NCI-H2227 (cell line): ENCODE measurements at regions not wholly inside any gene's neighbourhood (a gene's known extent, or its start where the extent isn't known, plus 50 kb on each side); places are given as distances from the start of the nearest gene placed in this dataset.
"Not testable (repeated sequence)": the region's sequence is repeated elsewhere in the genome, so short reads cannot be mapped to it uniquely, and the experiment has no call there.

ENCODE experiments used
- DNase-seq: peaks from one replicate; lab custom pipeline; 2025; ENCODE audit not compliant: unreplicated experiment; lab: John Stamatoyannopoulos, UW

DNA sequence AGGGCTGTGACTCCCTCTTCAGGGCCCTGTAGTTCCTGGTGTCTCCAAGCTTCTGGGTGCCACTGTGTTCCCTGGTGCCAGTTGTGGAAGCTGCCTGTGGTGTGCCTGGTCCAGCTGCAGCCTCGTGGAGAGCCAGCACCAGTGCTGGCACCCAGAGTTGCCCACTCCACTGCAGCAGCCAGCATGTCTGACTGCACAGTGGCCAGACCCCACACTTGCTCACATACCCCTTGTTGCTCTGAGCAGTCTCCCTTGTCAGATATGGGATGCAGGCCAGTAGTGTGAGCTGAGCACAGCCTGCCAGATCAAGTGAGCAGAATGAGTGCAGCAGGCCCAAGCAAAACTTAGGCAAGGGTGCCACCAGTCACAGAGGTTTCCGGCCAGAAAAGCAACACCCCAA is 108.6 kb downstream of the ZMAT1 start:
- no peak for DNase-seq

DNA sequence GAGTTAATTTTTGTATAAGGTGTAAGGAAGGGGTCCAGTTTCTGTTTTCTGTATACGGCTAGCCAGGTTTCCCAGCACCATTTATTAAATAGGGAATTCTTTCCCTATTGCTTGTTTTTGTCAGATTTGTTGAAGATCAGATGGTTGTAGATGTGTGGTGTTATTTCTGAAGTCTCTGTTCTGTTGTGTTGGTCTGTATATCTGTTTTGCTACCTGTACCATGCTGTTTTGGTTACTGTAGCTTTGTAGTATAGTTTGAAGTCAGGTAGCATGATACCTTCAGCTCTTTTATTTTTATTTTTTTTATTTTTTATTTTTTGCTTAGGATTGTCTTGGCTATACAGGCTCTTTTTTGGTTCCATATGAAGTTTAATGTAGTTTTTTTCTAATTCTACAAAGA is 114.1 kb downstream of the ZMAT1 start:
- not testable (repeated sequence) for DNase-seq

GRCh38 chrX:101813200-101813599 is 118.6 kb downstream of the ZMAT1 start:
- no peak for DNase-seq

- peak; percentile 3 for DNase-seq
These were observed 128.4 kb downstream of the ZMAT1 start for GRCh38 chrX:101803451-101803850.

DNA sequence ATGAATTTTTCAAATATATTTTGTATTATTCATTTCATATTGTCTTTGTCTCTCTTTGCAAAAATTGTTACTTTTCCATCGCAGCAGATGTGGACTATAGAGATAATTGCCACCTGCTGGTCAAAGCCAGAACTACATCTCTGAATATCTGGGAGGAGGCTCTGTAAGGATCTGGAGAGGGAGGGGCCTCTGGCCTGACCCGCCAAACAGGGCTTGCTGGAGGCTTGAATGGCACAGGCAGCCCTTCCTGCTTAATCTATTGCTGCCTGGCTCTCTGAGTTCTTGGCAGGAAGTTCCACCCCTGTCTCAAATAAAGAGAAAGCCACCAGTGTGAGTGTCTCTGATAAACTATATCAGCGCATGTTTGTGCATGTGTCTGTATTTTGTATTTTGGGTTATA is 132.4 kb downstream of the ZMAT1 start:
- peak; percentile 97 for DNase-seq

GRCh38 chrX:101787934-101788333 is 128.3 kb upstream of the ARMCX2 start:
- no peak for DNase-seq

GRCh38 chrX:101785142-101785541 is 125.5 kb upstream of the ARMCX2 start:
- no peak for DNase-seq

- not testable (repeated sequence) for DNase-seq
These were observed 120.8 kb upstream of the ARMCX2 start for GRCh38 chrX:101780421-101780820.

GRCh38 chrX:101774340-101774739 is 114.7 kb upstream of the ARMCX2 start:
- DNase-seq: no peak

- no peak for DNase-seq
These were observed 104.9 kb upstream of the ARMCX2 start for GRCh38 chrX:101764538-101764937.

DNA sequence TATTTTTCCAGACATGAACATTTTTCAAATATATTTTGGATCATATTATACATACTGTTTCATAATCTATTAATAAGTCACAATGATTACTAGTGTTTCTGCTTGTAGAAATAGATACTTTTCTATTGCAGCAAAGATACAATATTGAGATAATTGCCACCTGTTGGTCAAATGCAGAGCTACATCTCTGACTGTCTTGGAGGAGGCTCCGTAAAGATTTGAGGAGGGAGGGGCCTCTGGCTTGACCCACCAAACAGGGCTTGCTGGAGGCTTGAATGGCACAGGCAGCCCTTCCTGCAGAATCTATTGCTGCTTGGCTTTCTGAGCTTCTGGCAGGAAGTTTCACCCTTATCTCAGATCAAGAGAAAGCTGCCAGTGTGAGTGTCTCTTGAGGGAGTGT is 99.3 kb upstream of the ARMCX2 start:
- DNase-seq: peak; percentile 81

- no peak for DNase-seq
These were observed 91.1 kb upstream of the ARMCX2 start for GRCh38 chrX:101750744-101751143.

DNA sequence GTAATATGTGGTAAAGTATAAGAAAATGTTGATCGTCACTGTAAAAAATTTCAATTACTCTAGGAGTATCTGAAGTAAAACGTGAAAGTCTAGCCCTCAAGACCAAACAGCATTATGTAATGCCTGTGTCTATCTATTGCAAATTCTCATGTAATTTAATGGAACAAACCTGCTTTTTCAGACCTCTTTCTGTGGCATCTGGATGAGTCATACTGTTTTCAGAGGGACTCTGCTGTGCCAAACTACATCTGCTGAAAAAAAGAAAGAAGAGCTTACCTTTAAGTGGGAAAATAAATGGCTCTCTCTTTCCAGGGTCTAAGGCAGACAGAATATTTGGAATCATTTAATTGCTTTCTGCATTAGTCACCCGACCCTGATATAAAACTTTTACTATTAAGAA is 89.8 kb upstream of the ARMCX2 start:
- no peak for DNase-seq

DNA sequence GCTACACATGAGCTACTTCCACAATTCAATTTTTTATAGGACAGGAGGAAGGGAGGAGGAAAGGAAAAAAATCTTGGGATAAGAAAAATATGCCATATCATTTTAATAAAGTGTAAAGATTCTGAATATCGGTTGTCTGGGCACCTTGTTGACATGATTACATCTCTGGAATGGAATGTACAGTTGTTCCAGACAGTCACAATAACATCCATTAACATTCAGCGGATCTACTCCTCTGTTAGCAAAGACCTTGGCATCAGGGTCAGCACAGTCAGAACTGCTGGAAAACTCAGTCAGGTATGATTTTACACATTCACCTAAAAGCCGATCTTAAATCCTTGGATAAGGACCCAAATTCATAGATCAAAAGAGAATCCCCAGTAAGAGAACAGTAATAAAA is 85.4 kb upstream of the ARMCX2 start:
- no peak for DNase-seq

DNA sequence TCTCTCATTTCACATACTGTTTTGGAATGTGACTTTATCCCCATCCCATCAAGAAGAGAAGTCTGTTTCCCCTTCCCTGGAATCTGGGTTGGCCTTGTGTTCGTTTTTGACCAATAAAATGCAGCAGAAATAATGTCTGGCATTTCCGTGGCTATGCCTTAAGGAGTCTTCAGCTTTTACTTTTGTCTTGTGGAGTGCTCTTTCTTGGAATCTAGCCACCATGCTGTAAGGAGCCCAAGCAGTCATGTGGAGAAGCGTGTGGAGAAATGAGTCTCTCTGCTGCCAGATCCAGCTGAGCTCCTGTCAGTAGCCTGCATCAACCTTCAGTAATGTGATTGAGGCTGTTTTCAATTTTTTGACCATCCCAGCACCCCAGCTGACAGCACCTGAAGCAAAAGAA is 84.4 kb upstream of the ARMCX2 start:
- DNase-seq: no peak

DNA sequence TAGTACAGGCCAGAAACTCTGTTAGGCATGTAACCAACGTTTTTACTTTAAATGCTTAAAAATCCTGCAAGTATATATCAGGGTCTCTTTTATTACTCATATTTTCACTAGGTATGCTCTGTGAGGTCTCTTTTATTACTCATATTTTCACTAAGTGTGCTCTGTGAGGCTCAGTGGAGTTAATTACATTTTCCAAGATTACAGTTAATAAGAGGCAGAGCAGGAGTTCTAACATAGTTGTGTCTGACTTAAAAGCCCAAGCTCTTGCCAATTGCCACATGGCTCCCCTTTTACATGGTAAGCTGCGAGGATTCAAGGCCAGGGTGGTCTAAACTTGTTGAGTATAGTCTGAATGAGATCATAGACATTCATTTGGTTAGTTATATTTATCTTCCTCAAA is 81.0 kb upstream of the ARMCX2 start:
- DNase-seq: no peak

DNA sequence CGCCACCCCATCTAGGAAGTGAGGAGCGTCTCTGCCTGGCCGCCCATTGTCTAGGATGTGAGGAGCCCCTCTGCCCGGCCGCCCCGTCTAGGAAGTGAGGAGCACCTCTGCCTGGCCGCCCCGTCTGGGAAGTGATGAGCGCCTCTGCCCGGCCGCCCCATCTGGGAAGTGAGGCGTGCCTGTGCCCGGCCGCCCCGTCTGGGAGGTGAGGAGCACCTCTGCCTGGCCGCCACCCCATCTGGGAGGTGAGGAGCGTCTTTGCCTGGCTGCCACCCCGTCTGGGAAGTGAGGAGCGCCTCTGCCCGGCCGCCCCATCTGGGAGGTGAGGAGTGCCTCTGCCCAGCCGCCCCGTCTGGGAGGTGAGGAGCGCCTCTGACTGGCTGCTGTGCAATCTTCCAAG is 79.2 kb upstream of the ARMCX2 start:
- DNase-seq: not testable (repeated sequence)

- not testable (repeated sequence) for DNase-seq
These were observed 78.8 kb upstream of the ARMCX2 start for GRCh38 chrX:101738411-101738810.

DNA sequence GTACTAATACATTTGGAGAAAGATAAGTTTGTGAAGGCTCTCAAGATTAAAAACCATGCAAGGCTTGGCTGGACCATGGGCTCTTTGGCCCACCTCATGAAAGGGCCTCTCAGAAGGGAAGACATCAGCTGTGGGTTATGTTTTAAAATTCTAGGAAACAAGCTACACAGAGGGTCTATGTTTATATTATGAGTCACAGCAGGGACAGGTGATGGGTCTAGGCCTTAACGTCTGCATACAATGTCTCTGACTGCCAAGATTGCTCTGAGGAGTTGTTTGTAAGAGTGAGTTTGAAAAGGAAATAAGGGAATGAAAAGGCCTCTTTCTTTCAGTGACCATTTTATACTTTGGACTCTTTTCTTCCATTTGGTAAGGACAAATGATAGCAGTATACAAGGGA is 77.0 kb upstream of the ARMCX2 start:
- DNase-seq: no peak

GRCh38 chrX:101732870-101733269 is 73.2 kb upstream of the ARMCX2 start:
- no peak for DNase-seq

GRCh38 chrX:101729986-101730385 is 70.3 kb upstream of the ARMCX2 start:
- DNase-seq: no peak
